HepG2 (cell line): ENCODE measurements at regions not wholly inside any gene's neighbourhood (a gene's known extent, or its start where the extent isn't known, plus 50 kb on each side); places are given as distances from the start of the nearest gene placed in this dataset.

ENCODE experiments used
- ATAC-seq: fragments of 200-7000 bp; cut with Tn5 transposase; 3 replicates; pipeline ENCODE4 v1.9.1; 2020; ENCODE audit warnings: mild to moderate bottlenecking, moderate library complexity
- BruUV-seq: library from RNA; stranded (reverse); fragments of 400-500 nt; replicated peaks from 2 replicates; lab custom pipeline; 2021; lab: Mats Ljungman, UMichigan
- CTCF ChIA-PET: fragments of 300-600 bp; formaldehyde crosslinking; extraction: SDS; loops from one replicate; lab custom pipeline; 2021; ENCODE audit warnings: low total read pairs, inconsistent platforms, low intra/inter-chr PET ratio; lab: Yijun Ruan, JAX
- POLR2A ChIA-PET: fragments of 350-600 bp; sonication (Branson Sonifier 250); formaldehyde crosslinking; loops from one replicate; lab custom pipeline; 2020; ENCODE audit warnings: antibody characterized with exemption, inconsistent platforms; lab: Yijun Ruan, JAX
- DNase-seq: peaks from one replicate; pipeline ENCODE4 v3.0.0-alpha.2; 2015; ENCODE audit warnings: low spot score
- FAIRE-seq: peaks from 3 replicates; lab custom pipeline; 2011; peaks lifted over from hg19 to GRCh38; lab: Jason Lieb, UNC
- H2AFZ ChIP-seq: one replicate; pipeline ENCODE4 v1.6.1; 2011; ENCODE audit warnings: low read length, inconsistent platforms
- H3K27ac ChIP-seq: fragments of 300-600 bp; 3 replicates; pipeline ENCODE4 v1.8.0; 2011; ENCODE audit warnings: mixed run types, mild to moderate bottlenecking, mixed read lengths, low read length, inconsistent platforms; ENCODE audit not compliant: insufficient read depth; ENCODE audit errors: extremely low read length
- H3K27me3 ChIP-seq, 2 experiments: fragments of 200-600 bp in 1 of 2; 2 replicates in 1 of 2; 3 replicates in 1 of 2; pipeline versions ENCODE4 v1.6.0 to v1.8.0; 2011; ENCODE audit warnings: low read length in 2 of 2, mild to moderate bottlenecking in 2 of 2, moderate library complexity in 2 of 2, inconsistent platforms in 1 of 2; ENCODE audit not compliant: insufficient read depth in 2 of 2, control insufficient read depth in 1 of 2
- H3K36me3 ChIP-seq, 2 experiments: fragments of 200-600 bp in 1 of 2; replicated peaks in 1 of 2; 2 replicates in 1 of 2; 3 replicates in 1 of 2; pipeline versions ENCODE4 v1.5.1 to v1.8.0; 2011; ENCODE audit warnings: low read length in 2 of 2, inconsistent platforms in 1 of 2; ENCODE audit not compliant: insufficient read depth in 2 of 2, control insufficient read depth in 1 of 2
- H3K4me1 ChIP-seq: 2 replicates; pipeline ENCODE4 v1.5.1; 2012; ENCODE audit warnings: low read length, inconsistent platforms; ENCODE audit not compliant: insufficient read depth
- H3K4me2 ChIP-seq: 2 replicates; pipeline ENCODE4 v1.6.0; 2011; ENCODE audit warnings: low read depth, low read length, inconsistent platforms
- H3K4me3 ChIP-seq, 3 experiments: fragments of 200-600 bp in 1 of 3; sonication (generic), shearing (Covaris generic) in 1 of 3; replicated peaks in 1 of 3; 2 replicates each; pipeline ENCODE4 v1.5.1; 2011 to 2016; ENCODE audit warnings: low read length in 3 of 3, inconsistent platforms in 2 of 3, low read depth in 2 of 3, mild to moderate bottlenecking in 2 of 3, control low read depth in 1 of 3, mixed read lengths in 1 of 3; ENCODE audit not compliant: insufficient read depth in 1 of 3
- H3K79me2 ChIP-seq: one replicate; pipeline ENCODE4 v1.6.1; 2011; ENCODE audit warnings: low read length, inconsistent platforms; ENCODE audit not compliant: insufficient read depth
- H3K9ac ChIP-seq: 2 replicates; pipeline ENCODE4 v1.6.0; 2011; ENCODE audit warnings: mild to moderate bottlenecking, low read depth, low read length, inconsistent platforms; ENCODE audit not compliant: insufficient read depth
- H3K9me3 ChIP-seq: 2 replicates; pipeline ENCODE4 v1.5.1; 2012; ENCODE audit warnings: mild to moderate bottlenecking, low read length
- H4K20me1 ChIP-seq: 2 replicates; pipeline ENCODE4 v1.6.0; 2011; ENCODE audit warnings: inconsistent platforms, mild to moderate bottlenecking, low read length, moderate library complexity; ENCODE audit not compliant: insufficient read depth
- CBX2 ChIP-seq, 2 experiments: fragments of 200-600 bp in 1 of 2; sonication (generic); formaldehyde crosslinking in 1 of 2; IDR thresholded peaks; 2 replicates each; pipeline versions ENCODE4 v1.7.0 to v1.8.1; 2018 to 2022; ENCODE audit warnings: low read depth in 2 of 2, low read length in 1 of 2, mild to moderate bottlenecking in 1 of 2, missing genetic modification reagents in 1 of 2
- CCAR2 ChIP-seq: fragments of 200-400 bp; formaldehyde crosslinking; optimal IDR thresholded peaks from 2 replicates; pipeline ENCODE3; 2018; ENCODE audit warnings: low read depth, mild to moderate bottlenecking, low read length, moderate library complexity
- KDM6A ChIP-seq: IDR thresholded peaks from 2 replicates; pipeline ENCODE4 v1.6.1; 2016; ENCODE audit warnings: low read depth
- MIER2 ChIP-seq: IDR thresholded peaks from 2 replicates; pipeline ENCODE4 v1.6.1; 2016; ENCODE audit warnings: missing biosample characterization, missing genetic modification reagents
- RAD51 ChIP-seq: fragments of 450-650 bp; IDR thresholded peaks from 2 replicates; pipeline ENCODE4 v1.6.1; 2016; ENCODE audit warnings: borderline replicate concordance
- ZBTB21 ChIP-seq: sonication (generic); formaldehyde crosslinking; IDR thresholded peaks from 2 replicates; pipeline ENCODE4 v1.4.0; 2020; ENCODE audit warnings: missing genetic modification reagents
- ZNF207 ChIP-seq: fragments of 450-650 bp; IDR thresholded peaks from 2 replicates; pipeline ENCODE4 v1.6.1; 2016; ENCODE audit warnings: antibody characterized with exemption, borderline replicate concordance
- ZNF235 ChIP-seq: sonication (generic); formaldehyde crosslinking; IDR thresholded peaks from 2 replicates; pipeline ENCODE4 v1.8.1; 2023; ENCODE audit warnings: mild to moderate bottlenecking, missing genetic modification reagents, borderline replicate concordance
- ZNF451 ChIP-seq: sonication (generic); formaldehyde crosslinking; IDR thresholded peaks from 2 replicates; pipeline ENCODE4 v1.5.0; 2020; ENCODE audit warnings: mild to moderate bottlenecking, missing genetic modification reagents
- ZNF546 ChIP-seq: sonication (generic); formaldehyde crosslinking; conservative IDR thresholded peaks from 2 replicates; pipeline ENCODE4 v1.8.1; 2023; ENCODE audit warnings: mild to moderate bottlenecking, missing genetic modification reagents
- WGBS: methylation state at CpG from one replicate; pipeline ENCODE4 v1.1.6; 2017; ENCODE audit warnings: low lambda C conversion rate; 5-methylcytosine and 5-hydroxymethylcytosine counted together
- in situ Hi-C: cut with HindIII; loops from 2 replicates; pipeline ENCODE4 v1.10.0; 2017; ENCODE audit warnings: low pct_unique_long_range_greater_than_20kb; ENCODE audit not compliant: extremely low pct_ligation_motif_present
- intact Hi-C: fragments of 100-400 bp; cut with micrococcal nuclease; formaldehyde crosslinking; loops from one replicate; pipeline ENCODE4 v1.10.0; 2022; ENCODE audit not compliant: unreplicated experiment
- TF ChIP-seq, protein P1 (sequence below): sonication (generic); formaldehyde crosslinking; IDR thresholded peaks from 2 replicates; pipeline ENCODE4 v1.9.0; 2021; ENCODE audit warnings: missing genetic modification reagents, borderline replicate concordance
- TF ChIP-seq, protein P2 (sequence below): sonication (generic); formaldehyde crosslinking; IDR thresholded peaks from 2 replicates; pipeline ENCODE4 v1.4.0; 2020; ENCODE audit warnings: missing genetic modification reagents, mild to moderate bottlenecking, borderline replicate concordance

GRCh38 chr1:231094421-231094820 lies 54.4 kb upstream of the FAM89A start:
- Histone ChIP-seq H3K27me3 (no peaks in the 10 kb centered on the region; a peak in 1 of 5 replicates), H3K27ac (no peak overlapping the region), H3K9ac (no peak overlapping the region), H3K4me1 (no peaks in the 10 kb centered on the region), H3K9me3 (peaks cover 5% of the 10 kb centered on the region; the same call in 1 of the 2 replicates), H3K4me2 (no peak overlapping the region), H3K79me2 (no peaks in the 10 kb centered on the region), H3K36me3 (no peaks in the 10 kb centered on the region), H4K20me1 (no peaks in the 10 kb centered on the region), H2AFZ (no peak overlapping the region), H3K4me3 (no peak overlapping the region)
- intact Hi-C loops (loop anchor here (5.0 kb wide), 1 partner anchor 297 kb away; no protein-coding TSS in a partner anchor), in situ Hi-C loops (loop anchor here (10.0 kb wide), 1 partner anchor 120 kb away; no protein-coding TSS in a partner anchor)
- ATAC-seq (no peak), DNase-seq (no peak), FAIRE-seq (no peak)
- 35% methylated on average over 3 of the region's 3 CpGs for whole genome bisulfite sequencing
- ChIA-PET CTCF (no interaction called here), POLR2A (no interaction called here)
- no TSS peak for BruUV-seq
- TF ChIP-seq, protein P1, sequence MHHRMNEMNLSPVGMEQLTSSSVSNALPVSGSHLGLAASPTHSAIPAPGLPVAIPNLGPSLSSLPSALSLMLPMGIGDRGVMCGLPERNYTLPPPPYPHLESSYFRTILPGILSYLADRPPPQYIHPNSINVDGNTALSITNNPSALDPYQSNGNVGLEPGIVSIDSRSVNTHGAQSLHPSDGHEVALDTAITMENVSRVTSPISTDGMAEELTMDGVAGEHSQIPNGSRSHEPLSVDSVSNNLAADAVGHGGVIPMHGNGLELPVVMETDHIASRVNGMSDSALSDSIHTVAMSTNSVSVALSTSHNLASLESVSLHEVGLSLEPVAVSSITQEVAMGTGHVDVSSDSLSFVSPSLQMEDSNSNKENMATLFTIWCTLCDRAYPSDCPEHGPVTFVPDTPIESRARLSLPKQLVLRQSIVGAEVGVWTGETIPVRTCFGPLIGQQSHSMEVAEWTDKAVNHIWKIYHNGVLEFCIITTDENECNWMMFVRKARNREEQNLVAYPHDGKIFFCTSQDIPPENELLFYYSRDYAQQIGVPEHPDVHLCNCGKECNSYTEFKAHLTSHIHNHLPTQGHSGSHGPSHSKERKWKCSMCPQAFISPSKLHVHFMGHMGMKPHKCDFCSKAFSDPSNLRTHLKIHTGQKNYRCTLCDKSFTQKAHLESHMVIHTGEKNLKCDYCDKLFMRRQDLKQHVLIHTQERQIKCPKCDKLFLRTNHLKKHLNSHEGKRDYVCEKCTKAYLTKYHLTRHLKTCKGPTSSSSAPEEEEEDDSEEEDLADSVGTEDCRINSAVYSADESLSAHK = no peak
- no peak for TF ChIP-seq ZNF235 (CRISPR knock-in tag)
- no peak for TF ChIP-seq RAD51
- TF ChIP-seq CBX2 (IDR thresholded peaks at IDR 0.05; ENCODE audit: low read depth, low read length) = no peak
- TF ChIP-seq CBX2 (CRISPR knock-in tag; IDR thresholded peaks at IDR 0.05; ENCODE audit: low read depth) = no peak
- TF ChIP-seq ZNF451 (CRISPR knock-in tag) = no peak
- TF ChIP-seq, protein P2, sequence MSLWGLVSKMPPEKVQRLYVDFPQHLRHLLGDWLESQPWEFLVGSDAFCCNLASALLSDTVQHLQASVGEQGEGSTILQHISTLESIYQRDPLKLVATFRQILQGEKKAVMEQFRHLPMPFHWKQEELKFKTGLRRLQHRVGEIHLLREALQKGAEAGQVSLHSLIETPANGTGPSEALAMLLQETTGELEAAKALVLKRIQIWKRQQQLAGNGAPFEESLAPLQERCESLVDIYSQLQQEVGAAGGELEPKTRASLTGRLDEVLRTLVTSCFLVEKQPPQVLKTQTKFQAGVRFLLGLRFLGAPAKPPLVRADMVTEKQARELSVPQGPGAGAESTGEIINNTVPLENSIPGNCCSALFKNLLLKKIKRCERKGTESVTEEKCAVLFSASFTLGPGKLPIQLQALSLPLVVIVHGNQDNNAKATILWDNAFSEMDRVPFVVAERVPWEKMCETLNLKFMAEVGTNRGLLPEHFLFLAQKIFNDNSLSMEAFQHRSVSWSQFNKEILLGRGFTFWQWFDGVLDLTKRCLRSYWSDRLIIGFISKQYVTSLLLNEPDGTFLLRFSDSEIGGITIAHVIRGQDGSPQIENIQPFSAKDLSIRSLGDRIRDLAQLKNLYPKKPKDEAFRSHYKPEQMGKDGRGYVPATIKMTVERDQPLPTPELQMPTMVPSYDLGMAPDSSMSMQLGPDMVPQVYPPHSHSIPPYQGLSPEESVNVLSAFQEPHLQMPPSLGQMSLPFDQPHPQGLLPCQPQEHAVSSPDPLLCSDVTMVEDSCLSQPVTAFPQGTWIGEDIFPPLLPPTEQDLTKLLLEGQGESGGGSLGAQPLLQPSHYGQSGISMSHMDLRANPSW (CRISPR knock-in tag) = no peak
- TF ChIP-seq KDM6A (CRISPR knock-in tag) = no peak
- no peak for TF ChIP-seq CCAR2
- no peak for TF ChIP-seq ZBTB21 (CRISPR knock-in tag)
- no peak for TF ChIP-seq MIER2
- no peak for TF ChIP-seq ZNF546 (CRISPR knock-in tag)
- no peak for TF ChIP-seq ZNF207
